ENCODE measurements at regions not wholly inside any gene's neighbourhood (a gene's known extent, or its start where the extent isn't known, plus 50 kb on each side); places are given as distances from the start of the nearest gene placed in this dataset.
"Not testable (repeated sequence)": the region's sequence is repeated elsewhere in the genome, so short reads cannot be mapped to it uniquely, and the experiment has no call there.

DNA sequence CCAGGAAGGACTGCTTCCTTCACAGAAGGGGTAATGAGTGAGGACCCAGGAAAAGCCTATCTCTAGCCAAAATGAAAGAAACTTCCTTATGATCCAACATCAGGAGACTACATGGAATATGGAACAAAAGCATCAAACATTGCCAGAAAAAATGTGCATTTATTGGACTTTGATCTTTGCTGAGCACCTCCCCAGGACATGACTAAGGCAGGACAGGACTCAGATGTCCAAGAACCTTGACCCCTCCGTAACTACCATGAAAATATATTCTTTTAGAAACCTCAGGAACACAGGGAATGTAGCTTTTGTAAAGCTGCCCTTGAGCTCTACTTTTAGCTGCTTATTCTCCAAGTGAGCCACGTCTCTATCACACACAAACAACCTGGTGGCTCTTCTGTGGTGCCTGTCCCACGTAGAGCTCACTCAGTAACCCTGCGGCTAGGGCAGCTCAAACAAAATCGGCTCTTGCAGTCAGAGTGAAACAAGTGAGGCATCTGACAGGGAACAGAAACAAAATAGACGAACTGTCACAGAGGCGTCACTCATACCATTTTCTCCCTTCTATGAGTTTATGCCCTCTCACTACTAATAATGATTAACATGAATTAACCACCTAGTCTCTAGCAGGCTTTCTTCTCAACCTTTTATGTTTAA lies 471.5 kb upstream of the API5 start:
- no peak for DNase-seq (ENCODE audit: low read depth)

DNA sequence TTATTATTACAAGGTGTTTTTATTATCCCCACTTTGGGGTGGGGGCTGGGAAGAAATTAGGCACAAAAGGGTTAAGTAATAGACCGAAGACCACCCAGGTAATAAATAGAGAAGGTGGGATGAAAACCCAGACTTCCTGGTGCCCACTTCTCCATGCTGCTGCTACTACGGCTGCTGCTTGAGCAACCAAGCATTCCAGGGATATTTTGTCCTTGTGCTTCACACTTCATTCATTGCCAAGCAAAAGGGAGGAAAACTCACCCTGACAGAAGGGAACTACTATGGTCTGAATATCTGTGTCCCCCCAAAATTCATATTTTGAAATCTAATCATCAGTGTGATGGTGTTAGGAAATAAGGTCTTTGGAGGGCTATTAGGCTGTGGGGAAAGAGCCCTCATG lies 470.9 kb upstream of the API5 start:
- no peak for DNase-seq (ENCODE audit: low read depth)

DNA sequence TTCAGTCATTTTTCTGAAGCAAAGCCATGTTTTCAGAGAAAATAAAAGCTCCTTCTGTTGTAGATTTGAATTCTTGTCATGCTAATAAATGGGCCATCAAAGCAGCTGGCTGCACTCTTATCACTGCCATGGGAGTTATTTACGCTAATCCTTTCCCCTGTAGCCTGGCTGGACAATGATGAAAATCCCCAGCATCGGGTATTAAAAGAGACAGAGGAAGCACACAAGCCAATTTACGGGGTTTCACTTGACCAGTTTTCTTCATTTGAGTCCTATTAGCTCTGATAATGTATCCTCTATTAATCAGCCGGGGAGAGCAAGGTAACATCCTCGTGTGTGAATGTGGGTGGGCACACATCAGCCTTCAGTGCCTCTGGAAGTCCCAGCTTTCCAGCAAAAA lies 470.2 kb upstream of the API5 start:
- DNase-seq (ENCODE audit: low read depth) = no peak

DNA sequence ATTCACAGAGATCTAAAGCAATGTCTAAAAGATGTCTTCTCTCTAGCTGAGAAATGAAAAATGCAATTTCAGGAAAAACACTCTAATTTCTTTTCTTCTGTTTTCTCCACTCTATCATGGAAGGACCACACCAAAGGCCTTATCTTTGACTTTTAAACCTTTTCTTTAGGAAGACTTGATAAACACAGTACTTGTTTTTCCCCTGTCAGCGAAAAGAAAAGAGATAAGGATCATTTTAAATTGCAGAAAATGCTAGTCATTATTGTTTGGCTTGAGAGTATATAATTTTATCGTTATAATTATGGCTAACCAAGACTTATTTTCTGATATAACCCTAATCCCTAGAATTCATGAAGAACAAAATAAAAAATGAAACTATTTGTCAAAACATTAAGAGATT lies 462.4 kb upstream of the API5 start:
- DNase-seq (ENCODE audit: low read depth) = no peak

DNA sequence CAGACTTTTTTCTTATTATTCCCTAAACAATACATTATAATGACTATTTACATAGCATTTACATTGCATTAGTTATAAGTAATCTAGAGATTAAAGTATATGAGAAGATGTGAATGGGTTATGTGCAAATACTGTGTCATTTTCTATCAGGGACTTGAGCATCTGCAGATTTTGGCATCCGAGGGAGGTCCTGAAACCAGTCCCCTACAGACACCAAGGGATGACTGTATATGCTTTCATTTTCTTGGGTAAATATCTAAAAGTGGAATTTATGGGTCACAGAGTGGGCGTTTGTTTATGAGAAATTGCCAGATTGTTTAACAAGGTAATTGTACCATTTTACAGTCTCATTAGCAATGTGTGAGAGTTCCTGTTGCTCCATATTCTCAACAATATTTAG lies 454.5 kb upstream of the API5 start:
- DNase-seq (ENCODE audit: low read depth) = no peak

DNA sequence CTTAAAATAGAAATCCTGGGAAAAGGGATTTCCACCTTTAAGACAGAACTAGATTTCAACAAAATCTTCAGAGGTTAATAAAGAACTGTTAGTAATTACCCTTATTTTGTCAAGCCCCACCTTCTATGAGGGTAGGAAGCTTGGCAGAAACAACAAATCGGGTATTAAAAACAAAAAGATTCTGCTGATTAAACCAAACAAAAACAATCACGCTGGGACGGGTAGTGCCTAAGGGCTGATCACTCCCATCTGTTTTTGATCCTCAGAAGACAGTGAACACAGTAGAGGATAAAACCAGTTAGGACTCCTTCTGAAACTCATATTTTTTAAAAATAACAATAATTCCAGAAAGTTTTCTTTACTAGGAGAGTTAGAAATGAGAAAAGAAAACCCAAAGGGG lies 441.3 kb upstream of the API5 start:
- DNase-seq (ENCODE audit: low read depth) = no peak

DNA sequence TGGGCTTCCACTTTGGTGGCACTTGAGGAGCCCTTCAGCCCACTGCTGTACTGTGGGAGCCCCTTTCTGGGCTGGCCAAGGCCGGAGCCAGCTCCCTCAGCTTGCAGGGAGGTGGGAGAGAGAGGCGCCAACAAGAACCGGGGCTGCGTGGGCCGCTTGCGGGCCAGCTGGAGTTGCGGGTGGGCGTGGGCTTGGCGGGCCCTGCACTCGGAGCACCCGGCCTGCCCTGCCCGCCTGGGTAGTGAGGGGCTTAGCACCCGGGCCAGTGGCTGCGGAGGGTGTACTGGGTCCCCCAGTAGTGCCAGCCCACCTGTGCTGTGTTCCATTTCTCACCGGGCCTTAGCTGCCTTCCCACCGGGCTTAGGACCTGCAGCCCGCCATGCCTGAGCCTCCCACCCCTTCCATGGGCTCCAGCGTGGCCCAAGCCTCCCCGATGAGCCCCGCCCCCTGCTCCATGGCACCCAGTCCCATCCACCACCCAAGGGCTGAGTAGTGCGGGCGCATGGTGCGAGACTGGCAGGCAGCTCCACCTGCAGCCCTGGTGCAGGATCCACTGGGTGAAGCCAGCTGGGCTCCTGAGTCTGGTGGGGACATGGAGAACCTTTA lies 437.9 kb upstream of the API5 start:
- not testable (repeated sequence) for DNase-seq (ENCODE audit: low read depth)

DNA sequence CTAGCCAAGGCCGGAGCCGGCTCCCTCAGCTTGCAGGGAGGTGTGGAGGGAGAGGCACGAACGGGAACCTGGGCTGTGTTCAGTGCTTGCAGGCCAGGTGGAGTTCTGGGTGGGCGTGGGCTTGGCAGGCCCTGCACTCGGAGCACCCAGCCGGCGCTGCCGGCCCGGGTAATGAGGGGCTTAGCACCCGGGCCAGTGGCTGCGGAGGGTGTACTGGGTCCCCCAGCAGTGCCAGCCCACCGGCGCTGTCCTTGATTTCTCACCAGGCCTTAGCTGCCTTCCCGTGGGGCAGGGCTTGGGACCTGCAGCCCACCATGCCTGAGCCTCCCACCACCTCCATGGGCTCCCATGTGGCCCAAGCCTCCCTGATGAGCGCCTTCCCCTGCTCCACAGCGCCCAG lies 430.5 kb upstream of the API5 start:
- not testable (repeated sequence) for DNase-seq (ENCODE audit: low read depth)

DNA sequence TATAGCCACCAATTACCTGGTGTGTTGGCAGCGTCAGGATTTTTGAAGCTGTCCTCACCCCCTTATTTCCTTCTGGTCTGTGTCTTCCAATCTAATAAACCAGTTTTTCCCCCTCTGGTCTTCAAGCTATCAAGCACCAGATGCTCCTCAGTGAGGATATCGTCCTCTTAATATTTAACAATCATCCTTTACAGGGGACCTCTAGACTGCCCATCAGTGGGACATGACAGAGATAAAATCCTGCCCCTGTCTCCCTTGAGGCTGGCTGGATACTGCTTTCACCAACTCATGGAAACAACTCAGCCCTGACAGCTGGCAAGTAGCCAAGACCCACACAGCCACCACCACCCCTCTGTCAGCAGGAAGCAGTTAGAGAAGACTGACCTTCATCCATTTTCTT lies 421.0 kb upstream of the API5 start:
- no peak for DNase-seq (ENCODE audit: low read depth)

DNA sequence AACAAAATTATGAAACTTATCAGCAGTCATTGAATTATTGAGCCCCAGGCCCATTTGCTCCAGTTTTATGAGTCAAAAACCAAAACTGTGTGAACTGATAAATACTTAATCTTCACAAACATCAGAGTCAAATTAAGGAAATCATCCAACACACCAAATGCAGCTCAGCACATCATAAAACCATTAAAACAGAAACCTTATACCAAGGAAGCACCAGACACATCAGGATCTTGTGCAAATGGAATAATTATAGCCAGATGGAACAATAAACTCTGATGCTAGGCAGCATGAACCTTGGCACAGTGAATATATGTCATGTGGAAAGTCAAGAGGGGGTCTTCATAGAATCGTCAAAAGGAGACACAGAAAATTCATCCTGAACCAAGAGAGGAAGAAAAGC lies 410.7 kb upstream of the API5 start:
- DNase-seq (ENCODE audit: low read depth) = no peak

DNA sequence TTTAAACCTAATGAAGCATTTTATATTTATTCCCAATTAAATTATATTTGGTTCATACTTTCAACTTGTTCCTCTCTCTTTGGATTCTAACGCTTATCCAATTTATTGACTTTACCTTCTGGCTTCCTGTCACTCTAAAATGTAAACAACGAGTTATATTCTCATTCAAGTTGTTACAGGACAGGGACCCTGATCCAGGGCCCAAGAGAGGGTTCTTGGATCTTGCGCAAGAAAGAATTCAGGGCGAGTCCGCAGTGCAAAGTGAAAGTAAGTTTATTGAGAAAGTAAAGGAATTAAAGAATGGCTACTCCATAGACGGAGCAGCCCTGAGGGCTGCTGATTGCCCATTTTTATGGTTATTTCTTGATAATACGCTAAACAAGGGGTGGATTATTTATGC lies 405.6 kb upstream of the API5 start:
- no peak for DNase-seq (ENCODE audit: low read depth)

DNA sequence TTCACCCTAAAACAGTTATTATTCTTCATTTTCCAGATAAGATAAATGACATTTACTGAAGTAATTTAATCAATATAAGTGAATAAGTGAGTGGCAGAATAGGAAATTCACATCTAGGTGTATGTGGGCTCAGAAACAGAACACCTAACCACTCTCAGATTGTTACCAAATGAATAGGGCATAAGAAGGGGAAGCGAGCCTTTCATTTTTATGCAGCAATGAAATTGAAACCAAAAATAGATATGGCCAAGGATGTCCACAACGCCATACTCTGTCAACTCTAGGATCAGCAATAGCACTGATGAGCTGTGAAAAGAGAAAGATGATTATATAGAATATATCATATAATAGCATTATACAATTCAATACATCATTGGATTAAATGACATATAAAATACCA lies 398.1 kb upstream of the API5 start:
- no peak for DNase-seq (ENCODE audit: low read depth)

DNA sequence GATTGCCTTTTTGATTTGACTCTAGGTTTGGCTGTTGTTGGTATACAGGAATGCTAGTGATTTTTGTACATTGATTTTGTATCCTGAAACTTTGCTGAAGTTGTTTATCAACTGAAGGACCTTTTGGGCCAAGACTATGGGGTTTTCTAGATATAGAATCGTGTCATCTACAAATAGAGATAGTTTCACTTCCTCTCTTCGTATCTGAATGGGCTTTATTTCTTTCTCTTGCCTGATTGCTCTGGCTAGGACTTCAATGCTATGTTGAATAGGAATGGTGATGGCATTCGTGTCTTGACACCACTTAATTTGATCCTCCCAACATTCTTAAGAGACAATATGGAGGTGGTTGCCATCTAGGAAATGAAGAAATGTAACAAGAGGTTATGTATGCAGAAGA lies 388.1 kb upstream of the API5 start:
- DNase-seq (ENCODE audit: low read depth) = no peak

DNA sequence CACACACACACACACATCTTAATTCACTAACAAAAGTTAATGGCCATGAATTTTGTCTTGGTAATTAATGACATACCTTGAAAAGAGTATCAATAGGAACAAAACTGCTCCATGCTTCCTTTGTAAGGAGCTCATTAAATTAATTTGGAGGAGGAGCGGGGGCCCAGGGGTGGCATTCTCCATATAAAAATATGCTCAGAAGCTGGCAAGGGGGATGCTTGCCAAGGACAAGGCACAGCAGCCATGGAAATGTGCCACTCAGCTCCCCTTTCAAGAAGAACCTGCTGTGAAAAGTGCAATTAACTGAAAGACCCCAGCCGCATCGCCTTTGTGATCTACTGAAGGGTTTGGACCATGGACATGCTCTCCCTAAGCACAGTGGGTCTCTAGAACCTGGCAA lies 385.9 kb upstream of the API5 start:
- no peak for DNase-seq (ENCODE audit: low read depth)

DNA sequence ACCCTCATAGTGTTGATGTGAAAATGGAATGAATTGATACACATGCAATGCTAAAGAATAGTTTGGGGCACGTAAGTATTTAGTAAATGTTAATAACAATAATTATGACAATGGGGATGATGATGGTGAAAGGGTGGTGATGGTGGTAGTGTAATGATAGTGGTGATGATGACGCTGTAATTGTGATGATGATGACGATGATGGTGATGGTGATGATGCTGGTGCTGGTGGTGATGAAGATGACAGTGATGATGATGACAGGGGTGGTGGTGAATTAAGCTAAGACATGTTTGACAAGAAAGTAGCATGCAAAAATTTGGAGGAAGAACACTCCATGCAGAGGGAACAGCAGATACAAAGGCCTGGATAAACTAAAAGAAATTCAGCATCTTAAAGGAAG lies 364.4 kb upstream of the API5 start:
- DNase-seq (ENCODE audit: low read depth) = no peak

DNA sequence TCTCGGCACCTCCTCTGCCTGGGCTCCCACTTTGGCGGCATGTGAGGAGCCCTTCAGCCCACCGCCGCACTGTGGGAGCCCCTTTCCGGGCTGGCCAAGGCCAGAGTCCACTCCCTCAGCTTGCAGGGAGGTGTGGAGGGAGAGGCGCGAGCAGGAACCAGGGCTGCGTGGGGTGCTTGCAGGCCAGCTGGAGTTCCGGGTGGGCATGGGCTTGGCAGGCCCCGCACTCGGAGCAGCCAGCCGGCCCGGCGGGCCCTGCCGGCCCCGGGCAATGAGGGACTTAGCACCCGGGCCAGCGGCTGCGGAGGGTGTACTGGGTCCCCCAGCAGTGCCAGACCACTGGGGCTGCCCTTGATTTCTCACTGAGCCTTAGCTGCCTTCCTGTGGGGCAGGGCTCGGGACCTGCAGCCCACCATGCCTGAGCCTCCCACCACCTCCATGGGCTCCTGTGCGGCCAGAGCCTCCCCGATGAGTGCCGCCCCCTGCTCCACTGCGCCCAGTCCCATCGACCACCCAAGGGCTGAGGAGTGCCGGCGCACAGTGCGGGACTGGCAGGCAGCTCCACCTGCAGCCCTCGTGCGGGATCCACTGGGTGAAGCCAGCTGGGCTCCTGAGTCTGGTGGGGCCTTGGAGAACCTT lies 361.9 kb upstream of the API5 start:
- DNase-seq (ENCODE audit: low read depth) = not testable (repeated sequence)

DNA sequence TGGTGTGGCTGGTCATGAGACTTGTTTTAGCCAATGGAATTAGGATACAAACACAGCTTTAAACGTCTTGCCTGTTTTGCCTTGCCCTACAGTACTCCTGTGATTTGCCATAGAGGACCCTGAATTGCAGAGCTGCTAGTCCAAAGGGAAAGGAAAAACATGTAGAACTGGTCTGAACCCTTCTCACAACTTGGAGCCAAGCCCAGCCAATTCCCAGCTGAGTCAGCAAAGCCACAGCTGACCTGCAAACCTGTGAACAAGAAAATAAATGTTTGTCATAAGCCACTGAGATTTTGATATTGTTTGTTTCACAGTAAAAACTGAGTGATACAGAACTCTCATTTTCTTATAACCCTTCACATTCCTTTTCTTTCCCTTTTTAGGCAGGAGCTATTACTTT lies 360.5 kb upstream of the API5 start:
- DNase-seq (ENCODE audit: low read depth) = no peak

DNA sequence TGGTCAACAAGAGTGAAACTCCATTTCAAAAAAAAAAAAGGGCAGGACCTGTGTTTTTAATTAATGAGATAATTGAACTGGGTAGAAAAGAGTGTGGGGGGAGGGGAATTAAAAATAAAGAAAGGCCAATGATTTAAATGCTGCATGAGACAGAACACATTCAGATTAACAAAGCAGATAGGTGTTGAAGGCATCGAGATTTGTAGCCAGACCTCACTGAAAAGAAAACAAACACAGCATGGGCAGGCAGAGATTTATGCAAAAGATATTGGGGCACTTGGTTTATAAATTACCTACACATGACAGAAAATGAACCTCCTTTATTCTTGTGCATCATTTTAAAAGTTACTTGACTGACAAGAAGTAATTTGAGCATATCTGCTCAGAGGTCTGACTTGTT lies 354.0 kb upstream of the API5 start:
- DNase-seq (ENCODE audit: low read depth) = no peak

DNA sequence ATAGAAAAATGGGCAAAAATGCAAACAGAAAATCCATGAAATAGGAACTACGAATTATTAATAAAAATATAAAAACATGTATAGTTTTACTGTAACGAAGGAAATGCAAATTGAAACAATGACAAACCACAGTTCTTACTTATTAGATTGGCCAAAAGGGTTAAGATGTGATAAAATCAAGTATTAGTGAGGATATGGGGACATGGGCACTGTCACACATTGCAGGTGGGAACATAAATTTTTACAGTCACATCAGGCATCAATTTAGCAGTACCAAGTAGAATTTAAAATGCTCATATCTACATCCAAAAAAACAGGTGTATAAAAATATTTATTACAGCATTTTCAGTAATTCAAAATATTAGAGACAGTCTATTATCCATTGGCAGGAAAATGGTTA lies 353.2 kb upstream of the API5 start:
- no peak for DNase-seq (ENCODE audit: low read depth)

DNA sequence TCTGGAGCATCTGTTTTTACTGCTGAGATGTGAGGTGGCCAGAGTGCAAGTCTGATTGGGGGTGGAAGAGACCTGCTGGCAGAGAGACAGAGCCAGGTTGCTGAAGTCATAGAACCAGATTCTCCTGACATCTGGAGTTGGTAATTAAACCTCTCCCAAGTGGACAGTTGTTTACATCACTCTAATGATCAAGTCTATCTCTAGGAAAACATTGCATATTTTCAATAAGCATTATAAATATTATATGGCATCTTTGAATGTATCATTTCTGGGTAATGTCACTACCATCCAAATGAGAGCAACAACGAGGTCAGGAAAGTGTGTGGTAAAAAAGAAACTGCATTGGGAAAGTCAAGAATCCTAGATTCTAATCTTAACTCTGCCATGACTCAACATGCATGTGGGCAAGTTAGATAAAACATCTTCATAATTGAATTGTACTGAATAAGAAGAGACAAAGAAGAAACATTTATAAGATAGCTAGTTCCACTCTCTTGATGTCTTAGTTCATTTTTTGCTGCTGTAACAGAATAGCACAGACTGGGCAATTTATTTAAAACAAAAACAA lies 351.2 kb upstream of the API5 start:
- DNase-seq (ENCODE audit: low read depth) = no peak

DNA sequence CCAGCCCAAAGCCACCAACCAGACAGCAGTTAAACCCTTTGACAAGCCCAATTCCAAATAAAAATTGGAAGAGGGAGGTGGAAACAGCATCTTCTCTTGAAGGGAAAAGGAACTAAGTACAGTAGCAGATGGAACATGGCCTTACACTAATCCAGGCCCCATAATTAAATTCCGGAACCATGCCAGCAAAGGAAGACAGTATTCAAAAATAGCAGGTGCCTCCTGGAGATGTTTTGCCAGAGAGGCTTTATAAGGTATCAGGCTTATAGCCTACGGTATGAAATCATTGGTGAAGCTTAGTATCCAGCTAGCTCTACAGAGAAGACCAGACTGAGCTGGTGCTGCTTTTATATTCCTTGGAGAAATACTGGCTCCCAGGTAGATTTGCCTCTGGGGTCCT lies 344.1 kb upstream of the API5 start:
- no peak for DNase-seq (ENCODE audit: low read depth)

DNA sequence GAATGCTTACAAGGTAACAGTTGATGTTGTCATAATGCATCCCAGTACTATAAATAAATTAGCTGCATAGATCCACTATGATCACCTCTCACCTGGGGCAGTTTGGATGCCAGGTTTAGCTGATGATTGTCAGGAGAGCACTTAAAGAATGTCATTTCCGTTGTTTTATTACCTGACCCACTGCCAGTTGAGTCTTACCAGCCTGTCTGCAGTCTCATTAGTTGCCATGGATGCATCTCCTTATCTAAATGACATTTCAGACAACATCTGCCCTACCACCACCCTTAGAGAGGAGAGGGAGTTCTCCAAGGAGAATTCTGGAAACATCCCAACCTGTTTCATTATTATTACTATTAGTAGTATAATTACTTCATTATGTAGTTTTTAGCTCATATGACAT lies 339.1 kb upstream of the API5 start:
- DNase-seq (ENCODE audit: low read depth) = no peak

DNA sequence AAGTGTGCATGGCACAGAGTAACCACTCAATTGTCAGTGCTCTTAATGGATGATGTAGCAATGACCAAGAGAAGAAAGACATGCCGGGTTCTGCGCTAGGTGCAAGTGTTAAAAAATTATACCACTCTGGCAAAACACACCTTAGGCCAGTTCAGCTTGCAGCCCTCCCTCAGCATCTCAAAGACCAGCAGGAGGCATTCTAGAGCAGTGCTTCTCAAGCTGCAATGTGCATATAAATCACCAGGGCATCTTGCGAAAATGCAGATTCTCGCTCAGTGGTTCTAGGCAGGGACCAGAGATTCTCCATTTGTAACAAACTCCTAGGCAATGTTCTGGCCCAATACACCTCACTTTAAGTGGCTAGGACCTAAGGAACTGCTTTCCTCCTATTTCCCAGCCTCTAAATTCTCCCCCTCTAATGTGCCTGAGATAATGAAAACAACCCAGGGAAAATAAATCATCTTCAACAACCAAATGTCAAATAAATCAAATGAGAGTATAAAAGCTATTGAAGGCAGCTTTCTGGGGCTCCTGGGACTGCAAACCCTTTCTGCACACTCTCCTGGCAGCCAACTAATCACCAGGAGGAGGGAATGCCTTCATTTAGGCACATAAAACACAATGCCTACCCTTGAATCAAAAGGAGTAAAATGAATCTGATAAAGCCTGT lies 337.2 kb upstream of the API5 start:
- DNase-seq (ENCODE audit: low read depth) = no peak

Data from RPMI7951 (cell line).